Medulla oblongata (tissue), 1 donor: ENCODE measurements at regions not wholly inside any gene's neighbourhood (a gene's known extent, or its start where the extent isn't known, plus 50 kb on each side); places are given as distances from the start of the nearest gene placed in this dataset.
"Not testable (repeated sequence)": the region's sequence is repeated elsewhere in the genome, so short reads cannot be mapped to it uniquely, and the experiment has no call there.

Experiments used
- DNase-seq: peaks from one replicate; pipeline ENCODE4 v3.0.0-alpha.2; 2015; ENCODE audit errors: extremely low spot score

DNA sequence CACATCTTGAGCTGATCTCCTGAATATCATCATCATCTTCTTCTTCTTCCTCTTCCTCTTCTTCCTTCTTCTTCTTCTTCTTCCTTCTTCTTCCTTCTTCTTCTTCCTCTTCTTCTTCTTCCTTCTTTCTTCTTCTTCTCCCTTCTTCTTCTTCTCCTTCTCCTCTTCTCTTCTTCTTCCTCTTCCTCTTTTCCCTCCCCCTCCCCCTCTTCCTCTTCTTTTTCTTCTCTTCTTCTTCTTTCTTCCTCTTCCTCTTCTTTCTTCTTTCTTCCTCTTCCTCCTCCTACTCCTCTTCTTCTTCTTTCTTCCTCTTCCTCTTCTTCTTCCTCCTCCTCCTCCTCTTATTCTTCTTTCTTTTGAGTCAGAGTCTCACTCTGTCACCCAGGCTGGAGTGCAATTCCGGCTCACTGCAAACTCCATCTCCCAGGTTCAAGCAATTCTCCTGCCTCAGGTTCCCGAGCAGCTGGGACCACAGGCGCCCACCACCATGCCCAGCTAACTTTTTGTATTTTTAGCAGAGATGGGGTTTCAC lies 197.9 kb upstream of the NANOGP8 start:
- no peak for DNase-seq

GRCh38 chr15:35281515-35281914 lies 196.4 kb upstream of the NANOGP8 start:
- DNase-seq, result no peak

- DNase-seq, result no peak
Measured at GRCh38 chr15:35279811-35280210, 194.7 kb upstream of the NANOGP8 start.

DNA sequence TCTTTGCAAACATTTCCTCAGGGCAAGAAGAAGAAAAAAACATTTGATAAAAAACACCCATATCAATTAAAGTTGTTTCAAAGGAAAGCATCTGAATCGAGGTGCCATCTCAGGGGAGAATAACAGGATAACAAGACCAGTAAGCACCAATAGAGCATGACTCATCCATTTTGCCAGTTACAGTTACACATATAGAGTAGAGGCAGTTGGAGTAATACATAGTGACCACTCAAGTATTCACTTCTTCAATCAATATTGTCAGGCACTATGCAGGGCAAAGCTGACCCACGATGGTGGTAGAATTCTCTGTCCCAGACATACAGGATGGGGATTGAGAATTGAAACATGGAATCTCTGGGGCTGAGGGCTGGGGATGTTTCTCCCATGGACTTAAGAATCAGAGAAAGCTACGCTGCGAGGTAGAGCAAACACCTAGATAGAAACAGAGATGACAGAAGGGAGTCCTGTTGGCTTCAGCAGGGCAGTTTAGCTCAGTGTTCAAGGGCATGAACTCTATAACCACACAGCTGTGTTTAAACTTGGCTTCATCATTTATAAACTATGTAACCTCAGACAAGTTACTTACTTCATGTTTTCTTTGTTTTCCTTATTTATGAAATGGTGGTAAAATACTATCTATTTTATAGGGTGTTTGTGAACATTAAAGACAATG lies 186.4 kb upstream of the NANOGP8 start:
- DNase-seq, result no peak

DNA sequence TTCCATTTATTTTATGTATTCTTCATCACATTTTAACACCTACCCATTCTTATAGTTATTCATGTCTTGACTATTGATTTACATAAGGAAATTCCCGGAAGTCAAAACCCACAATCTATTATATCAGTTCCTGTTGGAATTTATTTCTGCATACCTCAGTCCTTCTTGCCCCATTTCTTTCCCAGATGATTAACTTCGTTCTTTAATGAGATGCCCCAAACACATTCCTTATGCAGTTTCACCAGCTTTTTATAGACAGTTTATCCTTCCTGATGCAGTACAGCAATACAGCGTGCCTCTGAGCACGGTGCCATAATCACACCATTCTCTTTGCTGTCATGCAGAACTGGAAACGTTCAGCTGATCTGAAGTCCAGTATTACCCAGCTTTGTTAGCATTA lies 175.8 kb upstream of the NANOGP8 start:
- no peak for DNase-seq

- not testable (repeated sequence) for DNase-seq
Measured at GRCh38 chr15:35260274-35260673, 175.2 kb upstream of the NANOGP8 start.

DNA sequence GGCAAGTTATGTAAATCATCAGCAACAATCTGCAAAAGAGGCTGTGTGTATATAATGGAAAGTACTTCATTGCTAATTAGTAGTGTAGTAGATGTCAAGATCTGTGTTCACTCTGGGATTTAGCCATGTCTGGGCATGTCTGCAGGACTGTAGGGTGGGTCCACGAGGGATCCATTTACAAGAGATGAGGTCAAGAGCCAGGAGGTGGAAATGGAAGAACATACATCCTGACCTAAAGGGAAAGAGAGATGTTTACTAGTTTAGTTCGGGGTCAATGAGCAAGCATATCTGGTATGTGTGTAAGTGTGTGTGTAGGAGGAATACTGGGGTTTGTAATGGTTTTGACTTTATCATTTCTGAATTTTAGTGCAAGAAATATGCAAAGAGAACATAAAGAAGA lies 171.5 kb upstream of the NANOGP8 start:
- no peak for DNase-seq

DNA sequence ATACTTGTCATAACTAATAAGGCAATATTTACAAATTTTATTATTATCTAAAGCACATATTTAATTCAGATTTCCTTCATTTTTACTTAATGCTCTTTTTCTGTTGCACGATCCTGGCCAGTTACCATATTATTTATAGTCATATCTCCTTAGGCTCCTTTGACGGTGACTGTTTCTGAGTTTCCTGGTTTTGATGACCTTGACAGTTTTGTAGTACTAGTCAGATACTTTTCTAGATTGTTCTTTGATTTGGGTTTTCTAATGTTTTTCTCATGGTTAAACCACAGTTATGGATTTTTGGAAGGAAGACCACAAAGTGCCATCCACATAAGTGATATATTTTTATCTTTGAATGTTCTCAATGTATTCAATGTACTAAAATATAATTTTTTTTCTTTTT lies 171.0 kb upstream of the NANOGP8 start:
- DNase-seq, result no peak

GRCh38 chr15:35254908-35255307 lies 169.8 kb upstream of the NANOGP8 start:
- not testable (repeated sequence) for DNase-seq

DNA sequence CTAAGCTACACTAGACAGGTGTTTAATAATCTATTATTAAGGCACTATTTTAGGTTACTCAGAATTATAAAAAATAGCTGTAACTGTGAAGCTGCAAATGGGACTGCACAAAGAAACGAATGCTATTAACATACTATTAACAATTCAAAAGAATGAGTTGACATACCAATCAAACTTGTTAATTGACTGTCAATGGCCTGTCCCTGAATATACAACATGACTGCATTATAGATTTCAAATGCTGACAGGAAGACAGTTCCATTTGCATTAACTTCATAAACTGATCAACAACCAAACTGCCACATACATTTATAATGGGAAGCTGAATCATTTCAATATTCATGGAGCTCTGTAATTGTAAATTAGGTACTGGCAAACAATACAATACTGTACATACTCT lies 169.0 kb upstream of the NANOGP8 start:
- DNase-seq, result no peak

- no peak for DNase-seq
Measured at GRCh38 chr15:35252351-35252865, 167.3 kb upstream of the NANOGP8 start.

DNA sequence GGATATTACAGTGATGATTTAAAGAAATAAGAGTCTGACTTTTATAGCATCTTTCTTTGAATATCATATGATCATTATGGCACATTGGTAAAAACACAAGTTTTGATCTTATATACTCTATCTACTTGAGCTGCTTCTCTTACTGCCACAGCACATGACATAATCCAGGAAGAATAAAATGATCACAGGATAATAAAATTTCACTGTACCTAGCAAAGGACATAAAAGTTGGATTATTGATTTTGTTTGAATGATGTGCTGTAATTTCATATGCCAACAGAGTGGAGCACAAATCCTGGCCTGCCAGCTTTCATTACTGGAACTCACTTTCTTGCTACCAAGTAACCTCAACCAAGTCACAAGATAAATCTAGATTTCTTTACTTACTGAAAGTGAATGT lies 162.1 kb upstream of the NANOGP8 start:
- DNase-seq, result no peak

DNA sequence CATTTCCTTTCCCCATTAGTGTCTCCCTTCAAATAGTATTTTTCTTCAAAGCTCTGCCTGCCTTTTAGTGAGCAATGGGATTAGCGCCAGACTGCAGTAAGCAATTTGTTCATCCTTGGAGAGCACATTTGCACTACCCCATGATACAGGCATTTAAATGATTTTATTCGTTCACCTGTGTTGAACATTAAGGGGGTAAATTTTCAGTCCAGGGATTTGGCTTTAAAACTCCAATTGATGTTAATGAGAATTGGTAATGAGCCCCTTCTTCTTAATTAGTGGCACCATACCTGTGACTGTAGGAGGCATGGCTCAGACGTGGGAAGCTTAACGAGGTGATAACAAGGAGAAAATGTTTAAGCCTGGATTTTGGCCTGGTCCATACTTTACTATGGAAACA lies 161.4 kb upstream of the NANOGP8 start:
- no peak for DNase-seq

DNA sequence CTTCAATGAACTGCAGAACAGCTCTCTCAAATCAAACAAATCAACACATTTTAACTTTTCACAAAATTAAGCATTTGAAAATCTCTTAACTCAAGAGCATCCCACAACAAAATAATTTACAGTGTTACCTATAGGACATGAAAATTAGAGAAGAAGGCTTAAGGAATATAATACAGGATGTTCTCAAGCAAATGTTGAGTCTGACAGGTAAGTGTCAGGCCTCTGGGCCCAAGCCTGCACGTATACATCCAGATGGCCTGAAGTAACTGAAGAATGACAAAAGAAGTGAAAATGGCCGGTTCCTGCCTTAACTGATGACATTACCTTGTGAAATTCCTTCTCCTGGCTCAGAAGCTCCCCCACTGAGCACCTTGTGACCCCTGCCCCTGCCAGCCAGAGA lies 160.6 kb upstream of the NANOGP8 start:
- DNase-seq, result not testable (repeated sequence)

- DNase-seq, result no peak
Measured at GRCh38 chr15:35244227-35244626, 159.1 kb upstream of the NANOGP8 start.

GRCh38 chr15:35243758-35244157 lies 158.7 kb upstream of the NANOGP8 start:
- DNase-seq, result no peak

DNA sequence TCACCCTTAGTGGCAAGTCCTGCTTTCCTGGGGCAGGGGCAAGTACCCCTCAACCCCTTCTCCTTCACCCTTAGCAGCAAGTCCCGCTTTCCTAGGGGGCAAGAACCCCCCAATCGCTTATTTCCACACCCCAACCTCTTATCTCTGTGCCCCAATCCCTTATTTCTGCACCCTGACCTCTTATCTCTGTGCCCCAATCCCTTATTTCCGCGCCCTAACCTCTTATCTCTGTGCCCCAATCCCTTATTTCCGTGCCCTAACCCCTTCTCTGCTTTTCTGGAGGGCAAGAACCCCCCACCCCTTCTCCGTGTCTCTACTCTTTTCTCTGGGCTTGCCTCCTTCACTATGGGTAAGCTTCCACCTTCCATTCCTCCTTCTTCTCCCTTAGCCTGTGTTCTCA lies 154.6 kb upstream of the NANOGP8 start:
- DNase-seq, result not testable (repeated sequence)

GRCh38 chr15:35238448-35238847 lies 153.4 kb upstream of the NANOGP8 start:
- not testable (repeated sequence) for DNase-seq

DNA sequence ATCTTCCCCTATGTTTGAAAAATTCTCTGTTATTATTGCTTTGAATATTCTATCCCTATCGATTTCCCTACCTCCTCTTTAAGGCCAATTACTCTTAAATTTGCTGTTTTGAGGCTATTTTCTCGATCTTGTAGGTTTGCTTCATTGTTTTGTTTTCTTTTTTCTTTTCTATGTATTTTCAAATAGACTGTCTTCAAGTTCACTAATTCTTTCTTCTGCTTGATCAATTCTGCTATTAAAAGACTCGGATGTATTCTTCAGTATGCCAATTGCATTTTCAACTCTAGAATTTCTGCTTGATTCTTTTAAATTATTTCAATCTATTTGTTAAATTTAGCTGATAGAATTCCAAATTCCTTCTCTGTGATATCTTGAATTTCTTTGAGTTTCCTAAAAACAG lies 144.0 kb upstream of the NANOGP8 start:
- DNase-seq, result no peak

GRCh38 chr15:35218215-35218614 lies 133.1 kb upstream of the NANOGP8 start:
- DNase-seq, result no peak

- no peak for DNase-seq
Measured at GRCh38 chr15:35215093-35215492, 130.0 kb upstream of the NANOGP8 start.

DNA sequence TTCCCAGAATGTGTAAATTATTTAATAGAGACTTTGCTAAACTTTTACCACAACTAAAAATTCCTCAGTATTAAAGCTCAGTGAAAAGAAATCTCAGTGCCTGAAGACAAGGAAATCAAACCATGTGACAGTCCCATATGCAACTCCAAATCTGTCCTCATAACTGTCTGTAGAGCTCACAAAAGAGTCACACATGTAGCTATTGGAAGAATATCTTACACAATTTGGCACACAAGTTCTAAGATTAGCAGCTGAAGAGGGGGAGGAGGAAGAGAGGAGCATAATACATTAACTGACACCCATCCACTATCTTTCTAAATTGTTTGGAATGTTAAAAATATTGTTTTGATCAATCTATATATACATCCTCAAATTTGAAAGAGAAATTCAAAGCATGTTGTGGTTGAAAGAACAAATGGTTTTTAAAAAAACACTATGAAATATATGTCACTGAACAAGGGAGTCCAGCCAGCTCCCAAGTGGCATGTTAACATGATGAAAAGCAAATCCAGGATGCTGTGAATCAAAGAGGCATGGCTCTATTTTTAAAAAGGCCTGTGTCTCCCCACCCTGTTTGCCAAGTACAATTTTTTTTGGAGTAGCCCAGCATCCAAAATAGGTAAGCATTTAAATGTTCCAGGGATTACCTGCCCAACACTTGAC lies 126.3 kb upstream of the NANOGP8 start:
- DNase-seq, result no peak

GRCh38 chr15:35210370-35210769 lies 125.3 kb upstream of the NANOGP8 start:
- DNase-seq, result no peak
